NCI-H2227 (cell line): ENCODE measurements at regions not wholly inside any gene's neighbourhood (a gene's known extent, or its start where the extent isn't known, plus 50 kb on each side); places are given as distances from the start of the nearest gene placed in this dataset.
A peak's percentile ranks its signal among the peaks of the same experiment; 100 is the strongest.
"Not testable (repeated sequence)": the region's sequence is repeated elsewhere in the genome, so short reads cannot be mapped to it uniquely, and the experiment has no call there.

Experiments used
- DNase-seq: peaks from one replicate; lab custom pipeline; 2025; ENCODE audit not compliant: unreplicated experiment; lab: John Stamatoyannopoulos, UW

GRCh38 chr1:116850436-116850835 is 59.3 kb upstream of the PTGFRN start:
- no peak for DNase-seq

GRCh38 chr1:116851189-116851588 is 58.5 kb upstream of the PTGFRN start:
- not testable (repeated sequence) for DNase-seq

- no peak for DNase-seq
These were observed 57.9 kb upstream of the PTGFRN start for GRCh38 chr1:116851846-116852245.

- DNase-seq: no peak
These were observed 57.3 kb upstream of the PTGFRN start for GRCh38 chr1:116852367-116852766.

GRCh38 chr1:116852910-116853309 is 56.8 kb upstream of the PTGFRN start:
- DNase-seq: no peak

- peak; percentile 90 for DNase-seq
These were observed 55.9 kb upstream of the PTGFRN start for GRCh38 chr1:116853680-116854402.

GRCh38 chr1:116854403-116854690 is 55.4 kb upstream of the PTGFRN start:
- no peak for DNase-seq

- no peak for DNase-seq
These were observed 55.0 kb upstream of the PTGFRN start for GRCh38 chr1:116854716-116855115.

- peak; percentile 41 for DNase-seq
These were observed 54.5 kb upstream of the PTGFRN start for GRCh38 chr1:116855191-116855619.

GRCh38 chr1:116855773-116856201 is 53.9 kb upstream of the PTGFRN start:
- peak; percentile 65 for DNase-seq

- no peak for DNase-seq
These were observed 53.4 kb upstream of the PTGFRN start for GRCh38 chr1:116856312-116856711.

GRCh38 chr1:116857092-116857491 is 52.6 kb upstream of the PTGFRN start:
- DNase-seq: no peak
